HG03097 (cell line): ENCODE measurements at regions not wholly inside any gene's neighbourhood (a gene's known extent, or its start where the extent isn't known, plus 50 kb on each side); places are given as distances from the start of the nearest gene placed in this dataset.

Experiments used
- ATAC-seq: cut with Tn5 transposase; IDR thresholded peaks from one replicate; pipeline ENCODE4 v1.9.1; 2021; ENCODE audit not compliant: unreplicated experiment, low FRiP score

- ATAC-seq: no peak
These were observed 512.2 kb upstream of the ZNF608 start for GRCh38 chr5:125258615-125259014.

DNA sequence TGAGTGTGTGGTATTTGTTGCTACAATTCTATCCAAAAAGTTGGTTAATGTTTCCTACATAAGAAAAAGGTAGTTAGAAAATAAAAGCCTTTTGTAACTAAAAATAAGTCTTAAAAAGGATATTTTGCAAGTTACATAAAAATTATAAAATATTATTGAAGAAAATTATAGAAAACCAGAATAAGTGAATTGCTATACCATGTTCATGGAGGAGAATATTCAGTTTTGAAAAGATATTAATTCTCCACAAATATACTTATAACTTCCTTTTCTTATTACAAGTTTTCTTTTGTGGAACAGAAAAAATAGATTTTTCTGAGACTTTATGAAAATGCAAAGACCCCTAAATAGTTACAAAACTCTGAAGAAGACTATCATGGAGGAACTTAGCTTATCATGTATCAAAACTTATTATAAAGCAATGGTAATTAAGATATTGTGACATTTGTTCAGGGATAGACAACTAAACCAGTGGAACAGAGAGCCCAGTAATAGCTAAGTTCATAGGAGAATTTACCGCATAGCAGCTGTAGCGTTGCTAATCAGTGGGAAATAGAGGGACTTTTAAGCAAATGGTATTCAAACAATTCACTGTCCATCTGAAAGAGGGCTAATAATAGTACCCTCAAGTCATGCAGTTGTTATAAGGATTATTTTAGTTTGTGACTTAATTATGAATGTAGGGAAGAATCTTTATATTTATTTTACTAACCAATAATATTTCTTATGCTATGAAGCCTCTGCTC is 515.2 kb upstream of the ZNF608 start:
- no peak for ATAC-seq

GRCh38 chr5:125262782-125263181 is 516.3 kb upstream of the ZNF608 start:
- ATAC-seq: no peak

DNA sequence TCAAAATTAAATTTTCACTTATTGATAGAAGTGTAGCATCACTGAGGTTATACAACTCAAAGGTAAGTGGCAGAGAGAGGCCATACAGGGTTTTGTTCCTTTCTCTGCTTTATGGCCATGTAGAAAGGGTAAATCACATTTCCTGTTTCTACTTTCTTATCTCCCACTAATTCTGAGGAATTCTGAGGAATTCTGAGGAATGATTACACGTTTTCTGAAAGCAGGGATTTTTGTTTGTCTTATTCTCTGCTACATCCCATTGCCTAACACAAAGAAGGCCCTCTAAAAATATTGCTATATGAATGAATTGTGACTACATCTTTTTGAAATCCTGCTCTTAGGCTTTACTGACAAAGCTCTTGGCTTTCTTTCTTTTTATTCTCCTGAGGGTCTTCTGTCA is 516.9 kb upstream of the ZNF608 start:
- no peak for ATAC-seq

GRCh38 chr5:125266106-125266505 is 519.7 kb upstream of the ZNF608 start:
- no peak for ATAC-seq

DNA sequence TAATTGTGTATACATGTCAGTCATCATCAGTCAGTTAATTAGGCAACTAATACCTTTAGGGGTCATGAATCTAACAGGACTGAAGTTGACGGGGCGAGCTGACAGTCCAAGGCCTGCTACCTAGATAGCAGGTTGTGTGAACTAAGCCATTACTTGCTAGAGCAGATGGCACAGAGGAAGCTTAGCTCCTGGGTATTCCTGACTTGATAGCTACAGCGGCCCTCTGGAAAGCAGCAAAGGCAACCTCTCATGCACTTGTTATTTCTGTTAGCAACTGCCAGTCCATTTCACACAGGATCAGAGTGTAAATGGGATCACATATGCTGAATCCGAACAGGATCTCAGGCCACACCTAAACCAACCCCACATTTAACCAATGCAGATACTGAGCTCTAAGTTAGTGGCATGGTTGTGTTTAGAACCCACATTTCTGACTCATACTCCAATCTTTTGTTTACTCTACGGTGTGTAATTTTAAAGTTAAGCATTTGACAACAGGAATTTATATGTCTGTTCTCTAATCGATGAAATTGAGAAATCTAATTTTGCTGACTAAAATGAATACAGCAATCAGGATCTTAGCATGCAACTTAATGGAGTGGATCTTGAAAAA is 521.3 kb upstream of the ZNF608 start:
- no peak for ATAC-seq

DNA sequence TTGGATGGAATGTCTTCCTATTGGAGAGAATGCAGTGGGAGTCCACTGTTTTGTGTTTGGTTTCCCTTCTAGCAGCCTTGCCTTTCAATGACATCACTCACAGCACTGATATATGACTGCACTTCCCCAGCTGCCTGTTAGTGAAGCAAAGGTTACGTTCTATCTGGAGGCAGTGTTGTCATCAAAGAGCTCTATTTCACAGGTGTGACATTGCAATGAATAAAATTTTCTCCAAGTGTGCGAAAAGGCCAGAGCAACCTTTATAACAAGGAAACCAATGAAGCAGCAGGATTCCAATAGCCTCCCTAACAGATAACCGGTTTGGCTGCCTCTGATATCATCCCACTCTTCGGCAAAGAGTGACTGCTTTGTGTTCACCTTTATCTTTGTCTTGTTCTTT is 523.5 kb upstream of the ZNF608 start:
- no peak for ATAC-seq

DNA sequence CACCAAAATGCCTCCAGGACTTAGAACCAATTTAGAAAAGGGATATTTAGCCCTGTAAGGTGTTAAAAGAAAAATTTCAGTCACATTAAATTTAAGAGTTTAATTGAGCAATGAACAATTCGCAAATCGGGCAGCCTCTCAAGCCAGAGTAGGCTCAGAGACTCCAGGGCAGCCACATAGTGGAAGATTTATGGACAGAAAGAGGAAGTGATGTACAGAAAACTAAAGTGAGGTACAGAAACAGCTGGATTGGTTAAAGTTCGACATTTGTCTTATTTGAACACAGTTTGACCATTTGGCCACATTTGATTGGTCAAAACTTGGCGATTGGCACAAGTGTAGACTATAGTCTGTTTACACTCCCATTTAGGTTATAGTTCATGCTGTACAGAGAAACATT is 525.9 kb upstream of the ZNF608 start:
- ATAC-seq: no peak

DNA sequence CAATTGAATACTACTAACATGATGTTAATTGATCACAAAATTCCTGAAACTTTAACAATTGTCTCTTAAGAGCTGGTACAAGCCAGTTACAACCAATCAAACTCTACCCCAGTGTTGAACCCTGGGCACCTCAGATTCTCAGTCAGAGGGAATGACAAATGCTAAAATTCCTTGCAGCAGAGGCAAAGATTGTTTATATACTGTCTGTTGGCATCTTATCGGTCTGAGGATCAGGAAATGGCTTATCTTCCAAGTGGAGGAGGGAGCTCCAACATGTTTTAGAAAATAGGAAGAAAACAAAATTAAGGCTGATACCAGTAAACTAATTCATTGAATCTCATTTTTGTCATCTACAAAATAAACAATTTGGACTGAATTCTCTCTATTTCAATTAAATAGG is 527.8 kb upstream of the ZNF608 start:
- ATAC-seq: no peak

DNA sequence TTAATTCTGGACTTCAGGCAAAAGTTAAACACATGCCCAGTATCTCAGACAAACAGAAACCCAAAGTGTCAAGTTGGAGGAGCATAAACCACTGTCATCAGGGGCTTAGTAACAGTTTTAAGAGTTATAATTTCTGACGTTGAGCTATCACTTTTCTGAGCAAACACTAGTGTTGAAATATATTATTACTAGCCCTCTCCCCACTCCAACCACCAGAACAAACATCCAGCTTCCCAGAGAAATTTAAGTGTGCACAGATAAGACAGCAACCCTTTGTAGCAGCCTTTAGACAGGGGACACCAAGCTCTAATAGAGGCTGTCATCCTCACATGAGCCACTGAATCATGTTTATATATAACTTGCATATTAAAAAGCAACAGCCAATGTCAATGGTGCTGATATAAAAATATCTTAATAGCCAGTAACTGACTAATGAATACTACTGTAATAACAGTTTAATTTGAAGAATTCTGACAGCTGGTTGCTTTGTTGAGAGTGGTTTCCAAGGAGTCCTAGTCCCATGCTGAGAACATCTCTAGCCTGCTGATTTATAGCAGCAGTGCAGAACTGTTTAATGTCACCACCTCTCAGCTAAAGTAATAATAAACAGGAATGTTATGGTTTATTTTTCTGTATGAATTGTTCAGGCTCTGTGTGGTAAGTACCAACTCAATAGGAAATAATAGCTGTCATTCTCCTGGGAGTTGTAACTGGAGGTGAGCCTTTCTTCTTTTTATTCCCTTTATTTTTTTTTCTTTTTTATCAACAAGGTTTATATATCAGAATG is 528.7 kb upstream of the ZNF608 start:
- no peak for ATAC-seq

DNA sequence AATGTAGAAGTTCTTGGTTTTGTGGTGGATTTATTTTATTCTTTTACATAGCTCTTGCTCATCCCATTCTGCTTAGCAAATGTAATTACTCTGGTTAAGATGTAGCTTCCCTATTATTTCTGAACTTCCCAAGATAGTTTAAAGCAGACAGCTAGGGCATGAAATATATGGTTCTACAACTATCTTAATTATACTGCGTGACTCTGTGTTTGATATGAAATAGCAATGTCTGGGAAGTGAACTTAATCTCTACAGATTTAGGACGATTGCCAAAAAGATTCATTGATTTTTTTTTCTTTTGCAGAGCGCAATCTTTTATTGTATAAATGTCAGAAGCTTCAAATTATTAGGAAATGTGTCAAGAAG is 529.3 kb upstream of the ZNF608 start:
- no peak for ATAC-seq

GRCh38 chr5:125276096-125276495 is 529.7 kb upstream of the ZNF608 start:
- ATAC-seq: no peak

GRCh38 chr5:125277494-125278154 is 531.2 kb upstream of the ZNF608 start:
- no peak for ATAC-seq

GRCh38 chr5:125278711-125279110 is 532.3 kb upstream of the ZNF608 start:
- ATAC-seq: no peak

DNA sequence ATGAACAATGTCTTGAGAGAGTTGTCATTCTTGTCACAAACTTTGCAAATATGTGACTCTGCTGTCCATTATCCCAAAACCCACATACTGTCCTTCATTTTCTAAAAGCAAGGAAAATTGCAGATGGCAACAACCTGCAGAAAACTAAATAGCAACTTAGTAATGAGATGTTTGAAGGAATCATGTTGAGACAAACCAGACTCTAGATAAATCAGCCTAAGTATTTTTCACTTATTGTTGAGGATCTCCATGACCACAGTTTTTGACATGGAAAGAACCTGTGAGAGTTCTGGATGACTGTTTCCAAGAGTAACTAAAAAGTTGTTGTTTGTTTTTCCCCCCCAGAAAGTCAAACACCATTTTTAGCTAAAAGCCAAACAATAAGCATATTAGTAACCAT is 535.2 kb upstream of the ZNF608 start:
- ATAC-seq: no peak

DNA sequence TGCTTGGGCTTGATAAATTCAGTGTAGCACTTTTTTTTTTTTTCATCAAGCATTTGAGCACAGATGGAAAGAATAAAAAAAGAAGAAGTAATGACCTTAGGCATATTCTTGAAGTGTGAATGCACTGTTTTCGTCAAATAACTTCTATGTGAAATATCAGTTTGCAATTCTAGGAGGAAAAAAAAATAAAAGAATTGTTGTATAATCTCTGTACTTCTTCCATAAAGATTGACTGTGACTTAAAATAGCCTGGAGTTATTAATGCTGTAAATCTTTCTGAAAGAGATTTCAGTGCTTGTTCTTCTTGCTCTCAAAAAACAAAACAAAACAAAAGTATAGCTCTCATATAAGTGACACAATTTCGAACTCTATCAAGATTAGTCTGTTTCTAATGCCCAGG is 536.9 kb upstream of the ZNF608 start:
- no peak for ATAC-seq

DNA sequence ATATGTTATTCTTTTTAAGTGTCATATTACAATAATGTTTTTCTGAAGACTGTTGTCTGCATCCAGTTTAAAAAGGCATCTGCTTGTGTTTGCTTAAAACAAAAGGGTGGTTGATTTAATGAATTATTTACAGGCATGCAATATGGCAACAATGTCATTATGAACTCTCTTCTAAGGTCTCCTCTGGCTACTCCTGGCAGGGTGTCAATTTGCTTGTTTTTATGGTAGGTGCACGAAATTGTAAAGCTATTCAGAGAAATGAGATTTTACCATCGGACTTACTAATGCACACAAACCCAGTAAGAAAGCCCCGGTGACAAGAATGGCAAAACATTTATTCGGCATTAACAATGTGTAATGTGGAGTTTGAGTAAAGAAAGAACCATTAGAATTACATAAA is 539.8 kb upstream of the ZNF608 start:
- no peak for ATAC-seq

- no peak for ATAC-seq
These were observed 543.2 kb upstream of the ZNF608 start for GRCh38 chr5:125289606-125290005.

- no peak for ATAC-seq
These were observed 544.5 kb upstream of the ZNF608 start for GRCh38 chr5:125290935-125291334.

- ATAC-seq: no peak
These were observed 545.0 kb upstream of the ZNF608 start for GRCh38 chr5:125291447-125291846.

DNA sequence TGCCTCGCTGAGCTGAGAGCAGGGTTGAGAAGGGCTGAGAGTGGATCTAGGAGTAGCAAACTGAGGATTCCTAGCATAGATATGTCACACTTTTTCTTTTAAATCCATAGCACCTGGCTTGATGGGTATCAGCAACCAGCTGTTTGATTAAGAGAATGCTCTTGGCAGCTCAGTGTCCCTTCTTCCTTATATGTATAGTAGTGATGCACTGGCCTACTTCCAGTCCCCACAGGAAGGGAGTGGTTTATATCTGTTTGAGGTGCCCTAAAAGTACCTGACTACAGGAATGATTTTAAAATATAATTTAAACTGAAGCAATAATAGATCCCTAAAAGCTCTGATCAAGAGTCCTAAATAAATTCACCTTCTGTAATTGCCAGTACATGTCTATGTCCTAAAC is 546.8 kb upstream of the ZNF608 start:
- ATAC-seq: no peak
